NCI-H1436 (cell line): ENCODE measurements at regions not wholly inside any gene's neighbourhood (a gene's known extent, or its start where the extent isn't known, plus 50 kb on each side); places are given as distances from the start of the nearest gene placed in this dataset.

ENCODE experiments used
- DNase-seq: peaks from one replicate; lab custom pipeline; 2025; lab: John Stamatoyannopoulos, UW

GRCh38 chr2:239715606-239716005 is 309.5 kb downstream of the NDUFA10 start:
- no peak for DNase-seq

DNA sequence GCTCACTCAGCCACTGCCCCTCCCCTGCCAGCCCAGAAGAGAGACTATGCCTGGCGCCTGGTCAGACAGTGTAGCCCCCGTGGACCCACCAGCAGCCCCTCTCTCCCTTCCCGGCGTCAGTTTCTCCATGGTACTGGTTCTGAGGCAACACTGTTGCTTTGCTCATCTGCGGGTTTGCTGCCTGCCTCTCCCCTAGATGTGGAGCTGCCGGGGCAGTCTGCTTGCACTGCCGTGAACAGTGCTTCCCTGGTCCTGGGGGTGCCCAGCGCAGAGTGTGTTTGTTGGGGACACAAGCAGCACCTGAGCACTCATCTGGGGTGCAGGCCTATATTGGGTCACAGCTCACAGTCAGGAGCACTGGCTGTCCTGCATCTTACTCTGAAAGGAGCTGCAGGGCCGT is 309.9 kb downstream of the NDUFA10 start:
- DNase-seq: no peak

- DNase-seq: no peak
These were observed 311.0 kb downstream of the NDUFA10 start for GRCh38 chr2:239714116-239714515.

DNA sequence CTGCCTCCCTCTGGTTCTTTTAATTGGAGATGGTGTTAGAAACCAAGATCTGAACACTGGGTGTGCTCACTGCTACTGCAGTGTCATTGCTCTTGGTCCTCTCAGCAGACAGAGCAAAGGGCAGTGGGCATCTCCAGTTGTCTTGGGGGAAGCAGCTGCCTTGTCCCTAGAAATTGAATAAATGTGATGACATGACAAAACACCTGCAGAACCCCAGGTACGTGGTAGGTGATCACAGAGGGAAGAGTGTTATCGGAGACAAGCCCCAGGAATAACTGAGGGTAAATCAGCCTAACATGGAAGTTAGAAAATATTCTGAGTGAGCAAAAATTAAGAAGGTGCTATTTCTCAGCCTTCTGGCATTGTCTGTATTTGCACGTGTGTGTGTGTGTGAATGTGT is 311.9 kb upstream of the HDAC4 start:
- DNase-seq: no peak

DNA sequence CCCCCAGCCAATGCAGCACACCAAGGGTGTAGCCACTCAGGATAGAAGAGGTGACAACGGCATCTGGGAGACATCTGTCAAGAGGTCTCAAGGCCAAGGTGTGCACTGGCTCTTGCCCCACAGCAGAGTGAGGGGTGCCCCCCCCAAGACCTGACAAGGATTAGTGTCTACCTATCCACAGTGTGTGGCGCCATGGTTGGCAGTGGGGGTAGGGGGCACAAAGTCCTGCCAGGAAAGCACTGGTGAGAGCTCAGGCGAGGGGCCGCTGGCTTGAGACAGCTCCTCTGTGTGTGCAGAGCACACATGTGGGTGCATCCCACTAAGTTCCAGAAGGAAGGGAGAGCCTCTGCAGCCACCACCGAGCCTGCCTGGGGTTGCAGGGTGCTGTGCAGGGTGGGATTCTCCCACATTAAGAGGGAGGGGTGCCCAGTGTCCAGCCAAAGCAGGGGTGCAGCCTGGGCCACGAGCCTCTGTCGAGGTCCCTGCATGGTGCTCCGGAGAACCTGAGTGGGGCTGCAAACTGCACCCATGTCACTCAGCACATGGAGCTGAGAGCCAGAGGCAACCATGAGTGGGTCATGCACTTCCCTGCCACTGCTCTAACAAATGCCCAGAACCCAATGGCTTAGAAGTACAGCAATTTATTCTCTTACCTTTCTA is 311.2 kb upstream of the HDAC4 start:
- no peak for DNase-seq

- no peak for DNase-seq
These were observed 310.4 kb upstream of the HDAC4 start for GRCh38 chr2:239710953-239711861.

- DNase-seq: no peak
These were observed 305.5 kb upstream of the HDAC4 start for GRCh38 chr2:239706367-239706766.

GRCh38 chr2:239704737-239705136 is 303.9 kb upstream of the HDAC4 start:
- DNase-seq: no peak

GRCh38 chr2:239703834-239704233 is 303.0 kb upstream of the HDAC4 start:
- DNase-seq: no peak

DNA sequence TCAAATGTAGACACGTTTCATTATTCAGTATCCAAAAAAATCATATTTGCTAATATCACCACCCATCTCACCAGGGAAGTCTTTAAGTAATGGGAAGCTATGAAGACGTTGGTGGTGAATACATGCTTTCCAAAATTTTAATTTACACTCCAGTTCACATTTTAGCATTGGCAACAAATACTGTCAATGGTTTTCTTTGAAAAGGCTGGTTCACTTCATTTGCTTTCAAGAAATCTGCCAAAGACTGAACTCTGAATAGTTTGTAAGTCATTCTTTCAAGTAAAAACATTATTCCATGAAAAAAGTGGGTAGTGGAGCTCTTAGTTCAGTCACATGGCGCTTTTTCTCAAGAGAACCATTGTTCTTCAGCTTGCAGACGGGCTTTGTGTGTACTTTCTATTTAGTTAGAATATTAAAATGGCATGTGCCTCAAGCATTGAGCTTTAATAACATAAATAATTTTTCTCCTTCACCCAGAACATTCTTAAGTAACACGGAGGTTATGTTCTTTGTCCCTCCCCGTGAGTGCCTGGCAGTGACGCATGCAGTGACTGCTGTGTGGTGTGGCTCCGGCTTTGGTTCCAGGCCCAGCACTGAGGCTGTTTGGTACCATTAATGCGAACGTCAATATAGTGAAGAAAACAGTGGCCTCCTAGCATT is 300.0 kb upstream of the HDAC4 start:
- DNase-seq: no peak

DNA sequence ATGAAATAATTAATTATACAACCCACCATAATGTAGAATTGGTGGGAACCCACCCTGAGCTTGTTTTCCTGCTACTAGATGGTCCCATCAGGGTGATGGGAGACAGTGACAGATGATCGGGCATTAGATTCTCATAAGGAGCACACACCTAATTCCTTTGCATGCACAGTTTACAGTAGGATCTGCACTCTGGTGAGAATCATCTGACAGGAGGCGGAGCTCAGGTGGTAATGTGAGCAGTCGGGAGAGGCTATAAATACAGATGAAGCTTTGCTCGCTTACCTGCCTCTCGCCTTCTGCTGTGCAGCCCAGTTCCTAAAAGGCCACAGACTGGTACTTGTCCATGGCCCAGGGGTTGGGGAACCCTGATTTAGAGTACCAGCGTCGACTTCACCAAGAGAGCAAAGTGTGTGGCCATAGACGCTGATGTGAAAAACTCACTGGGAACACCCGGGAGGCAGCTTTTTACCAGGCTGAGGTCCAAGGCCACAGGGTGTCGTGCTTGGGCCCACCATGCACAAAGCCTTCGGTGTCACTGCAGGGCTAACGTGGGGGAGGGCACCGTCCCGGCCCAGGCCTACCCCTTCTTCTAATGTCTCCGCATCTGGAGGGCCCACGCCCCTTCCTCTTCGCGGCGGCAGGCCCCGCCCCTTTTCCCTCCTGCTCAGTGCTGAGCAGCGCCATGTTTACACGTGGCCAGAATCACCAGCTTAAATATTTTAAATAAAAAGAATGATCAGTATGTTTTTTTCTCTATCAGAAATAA is 296.8 kb upstream of the HDAC4 start:
- no peak for DNase-seq

DNA sequence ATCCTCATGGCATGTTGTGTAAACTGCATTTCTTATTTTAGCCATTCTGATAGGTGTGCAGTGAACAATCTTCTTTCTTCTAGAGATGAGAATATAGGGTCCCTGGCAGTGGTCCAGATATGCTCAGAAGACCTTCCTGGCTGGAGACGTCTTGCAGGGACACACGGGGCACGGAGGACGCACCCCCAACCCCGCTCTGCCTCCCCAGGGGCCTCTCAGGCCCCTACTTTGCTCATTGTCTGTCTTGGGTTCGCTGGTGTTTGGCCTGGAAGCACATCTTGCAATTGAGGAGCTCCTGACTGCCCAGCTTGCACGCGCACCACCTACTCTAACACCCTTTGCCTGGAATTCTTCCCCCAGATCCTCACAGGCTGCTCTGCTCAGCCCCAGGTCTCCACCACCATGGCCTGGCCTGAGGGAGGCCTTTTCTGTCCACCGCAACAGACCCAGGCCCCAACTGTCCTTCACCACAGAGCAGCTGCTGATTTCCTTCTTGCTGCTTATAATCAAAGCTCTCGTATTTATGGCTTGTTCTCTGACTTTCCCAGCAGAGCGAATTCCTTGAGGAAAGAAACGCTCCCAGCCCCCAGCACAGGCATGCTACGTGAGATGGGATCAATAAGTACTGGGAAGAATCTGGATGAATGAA is 295.9 kb upstream of the HDAC4 start:
- DNase-seq: no peak

- no peak for DNase-seq
These were observed 295.0 kb upstream of the HDAC4 start for GRCh38 chr2:239695728-239696240.

DNA sequence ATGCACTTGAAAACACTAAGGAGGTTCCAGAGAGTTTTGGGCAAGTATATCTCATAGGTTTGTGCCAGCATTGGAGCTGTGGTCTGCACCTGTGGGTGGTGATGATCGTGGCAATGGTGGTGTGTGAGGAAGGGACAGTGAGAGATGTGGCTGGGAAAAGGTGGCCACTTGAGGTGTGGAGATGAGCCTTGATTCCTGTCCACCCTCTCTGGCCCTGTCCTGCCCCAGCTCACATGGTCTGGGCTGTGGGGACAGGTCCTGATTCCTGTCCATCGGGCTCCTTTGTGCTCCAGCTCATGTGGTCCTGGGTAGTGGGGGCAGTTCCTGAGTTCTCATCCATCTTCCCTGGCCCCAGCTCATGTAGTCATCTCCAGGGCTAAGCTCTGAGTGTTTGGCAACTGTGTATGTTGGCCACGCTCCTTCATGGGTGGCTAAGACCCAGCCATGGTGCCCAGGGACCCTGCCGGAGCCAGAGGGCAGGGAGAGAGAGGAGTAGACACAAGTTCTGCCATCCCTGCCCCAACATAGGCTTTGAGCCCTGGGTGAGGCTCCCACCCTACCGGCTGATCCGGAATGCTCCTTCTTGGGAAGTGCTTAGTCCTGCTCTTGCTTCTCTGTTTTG is 294.4 kb upstream of the HDAC4 start:
- DNase-seq: no peak

DNA sequence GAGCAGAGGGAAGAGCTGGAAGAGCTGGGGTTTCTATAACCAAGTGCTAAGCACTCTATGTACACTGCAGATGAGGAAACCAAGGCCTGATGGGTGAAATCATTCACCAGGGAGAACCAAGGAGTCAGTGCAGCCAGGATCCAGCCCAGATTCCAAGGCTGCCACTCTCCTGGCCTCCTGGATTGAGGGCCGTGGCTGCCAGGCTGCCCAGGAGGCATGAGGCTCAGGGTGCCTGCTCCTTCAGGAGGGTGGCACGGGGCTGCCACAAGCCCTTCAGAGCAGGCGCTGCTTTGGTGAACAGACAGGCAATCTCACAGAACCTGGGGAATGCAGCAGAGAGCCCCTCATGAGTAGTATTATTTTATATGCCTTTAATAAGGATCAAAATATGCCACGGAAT is 293.7 kb upstream of the HDAC4 start:
- no peak for DNase-seq

DNA sequence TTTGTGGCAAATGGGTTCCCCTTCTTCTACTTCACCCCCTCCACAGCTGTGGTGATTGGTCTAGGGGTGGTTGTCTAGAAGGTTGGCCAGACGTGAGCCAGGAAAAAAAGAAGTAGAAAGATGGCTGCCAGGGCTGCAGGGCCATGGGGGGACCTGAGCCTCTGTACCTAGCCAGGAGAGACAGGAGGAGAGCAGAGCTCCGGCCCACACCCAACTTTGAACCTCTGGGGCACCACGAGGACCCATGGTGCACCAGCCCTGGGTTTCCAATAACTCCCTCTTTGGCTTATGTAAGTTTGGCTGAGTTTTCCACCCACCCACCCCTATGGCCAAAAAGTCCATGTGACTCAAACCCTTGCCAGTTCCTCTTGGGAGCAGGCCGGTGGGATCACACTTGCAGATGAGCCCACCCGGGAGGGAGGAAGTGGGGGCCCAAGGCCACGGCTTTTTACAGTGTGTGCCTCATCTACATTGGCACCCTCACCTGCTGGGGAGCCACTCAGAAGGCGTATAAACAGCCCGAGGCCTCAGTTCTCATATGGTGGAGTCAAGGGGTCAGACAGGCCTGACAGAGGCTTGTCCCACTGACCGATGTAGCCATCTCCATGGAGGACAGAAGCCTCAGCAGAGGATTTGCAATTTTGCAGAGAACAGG is 293.1 kb upstream of the HDAC4 start:
- DNase-seq: no peak

- DNase-seq: no peak
These were observed 292.5 kb upstream of the HDAC4 start for GRCh38 chr2:239693330-239693729.

DNA sequence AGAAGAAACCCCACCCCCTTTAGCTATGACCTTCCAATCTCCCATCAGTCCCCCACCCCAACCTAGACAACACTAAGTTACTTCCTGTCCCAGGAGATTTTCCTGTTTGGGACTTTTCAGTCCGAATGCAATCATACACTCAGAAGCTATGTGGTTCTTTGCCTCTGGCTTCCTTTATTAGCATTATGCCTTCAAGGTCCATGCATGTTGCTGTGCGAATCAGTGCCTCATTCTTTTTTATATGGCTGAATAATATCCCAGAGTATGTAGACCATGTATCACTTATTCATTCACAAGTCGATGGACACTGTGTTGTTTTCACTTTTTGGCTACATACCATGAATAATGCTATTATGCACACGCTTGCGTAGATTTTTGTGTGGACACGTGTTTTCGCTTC is 292.1 kb upstream of the HDAC4 start:
- no peak for DNase-seq

GRCh38 chr2:239692362-239692851 is 291.6 kb upstream of the HDAC4 start:
- no peak for DNase-seq

GRCh38 chr2:239691720-239692119 is 290.9 kb upstream of the HDAC4 start:
- no peak for DNase-seq
